PC-3 (cell line): ENCODE measurements at regions not wholly inside any gene's neighbourhood (a gene's known extent, or its start where the extent isn't known, plus 50 kb on each side); places are given as distances from the start of the nearest gene placed in this dataset.

Source experiments
- ATAC-seq: fragments of 200-7000 bp; cut with Tn5 transposase; 2 replicates; pipeline ENCODE4 v1.9.1; 2020; ENCODE audit warnings: mild to moderate bottlenecking, moderate library complexity
- BruUV-seq: library from RNA; stranded (reverse); fragments of 400-500 nt; replicated peaks from 2 replicates; lab custom pipeline; 2021; lab: Mats Ljungman, UMichigan
- CTCF ChIA-PET: fragments of 300-600 bp; sonication (Branson Sonifier 250); formaldehyde crosslinking; loops from one replicate; lab custom pipeline; 2022; ENCODE audit warnings: antibody characterized with exemption; lab: Charles Lee
- POLR2A ChIA-PET: fragments of 300-600 bp; sonication (Branson Sonifier 250); formaldehyde crosslinking; loops from one replicate; lab custom pipeline; 2022; ENCODE audit warnings: antibody characterized with exemption; ENCODE audit not compliant: unreplicated experiment; lab: Charles Lee
- DNase-seq: peaks from one replicate; pipeline ENCODE4 v3.0.0-alpha.2; 2015
- H2AFZ ChIP-seq: fragments of 300-600 bp; sonication (generic); 2 replicates; pipeline ENCODE4 v1.6.0; 2016; ENCODE audit warnings: antibody characterized with exemption, low read length
- H3F3A ChIP-seq: fragments of 300-600 bp; sonication (generic); one replicate; pipeline ENCODE4 v1.6.0; 2017; ENCODE audit warnings: antibody characterized with exemption, low read length, control low read depth, mild to moderate bottlenecking; ENCODE audit not compliant: unreplicated experiment
- H3K27ac ChIP-seq: fragments of 300-600 bp; sonication (generic); 2 replicates; pipeline ENCODE4 v1.5.1; 2016; ENCODE audit warnings: mild to moderate bottlenecking, low read length
- H3K27me3 ChIP-seq: fragments of 300-600 bp; sonication (generic); 2 replicates; pipeline ENCODE4 v1.6.1; 2016; ENCODE audit warnings: low read length, mixed read lengths
- H3K36me3 ChIP-seq: fragments of 300-600 bp; sonication (generic); 2 replicates; pipeline ENCODE4 v1.6.1; 2016; ENCODE audit warnings: low read depth, mixed run types, low read length, mixed read lengths
- H3K4me1 ChIP-seq: fragments of 300-600 bp; sonication (generic); 2 replicates; pipeline ENCODE4 v1.5.1; 2016; ENCODE audit warnings: low read length; ENCODE audit not compliant: insufficient read depth
- H3K4me2 ChIP-seq: fragments of 300-600 bp; sonication (generic); 2 replicates; pipeline ENCODE4 v1.6.0; 2016; ENCODE audit warnings: low read length
- H3K4me3 ChIP-seq: fragments of 300-600 bp; sonication (generic); 2 replicates; pipeline ENCODE4 v1.5.1; 2016; ENCODE audit warnings: mild to moderate bottlenecking, low read length, mixed read lengths
- H3K79me2 ChIP-seq: fragments of 300-600 bp; sonication (generic); 2 replicates; pipeline ENCODE4 v1.6.1; 2017; ENCODE audit warnings: low read length, mixed read lengths
- H3K9ac ChIP-seq: fragments of 300-600 bp; sonication (generic); 2 replicates; pipeline ENCODE4 v1.6.0; 2016; ENCODE audit warnings: mild to moderate bottlenecking, low read length
- H3K9me2 ChIP-seq: fragments of 300-600 bp; sonication (generic); replicated peaks from 2 replicates; pipeline ENCODE4 v1.6.1; 2016; ENCODE audit warnings: mixed run types, low read length, mixed read lengths
- H3K9me3 ChIP-seq: fragments of 300-600 bp; sonication (generic); 2 replicates; pipeline ENCODE4 v1.6.1; 2016; ENCODE audit warnings: low read length, mixed read lengths
- H4K20me1 ChIP-seq: fragments of 300-600 bp; sonication (generic); 2 replicates; pipeline ENCODE4 v1.6.1; 2016; ENCODE audit warnings: low read length, mixed read lengths
- CTCF ChIP-seq: fragments of 300-600 bp; sonication (generic); conservative IDR thresholded peaks from 2 replicates; pipeline ENCODE4 v1.5.1; 2017; ENCODE audit warnings: antibody characterized with exemption, low read depth, mild to moderate bottlenecking, low read length
- EZH2 ChIP-seq: fragments of 300-600 bp; sonication (generic); IDR thresholded peaks from one replicate; pipeline ENCODE4 v1.6.1; 2017; ENCODE audit warnings: antibody characterized with exemption, mild to moderate bottlenecking, low read length; ENCODE audit not compliant: unreplicated experiment
- EZH2phosphoT487 ChIP-seq: fragments of 300-600 bp; sonication (generic); IDR thresholded peaks from 2 replicates; pipeline ENCODE4 v1.6.1; 2018; ENCODE audit warnings: mild to moderate bottlenecking, antibody characterized with exemption, low read length, borderline replicate concordance
- intact Hi-C: fragments of 100-400 bp; cut with micrococcal nuclease; formaldehyde crosslinking; loops from 2 replicates; pipeline ENCODE4 v1.9.0; 2023

GRCh38 chr14:32003585-32003984 is 73.5 kb upstream of the ARHGAP5 start:
- H3K36me3 ChIP-seq: no peaks in the 10 kb centered on the region
- no peaks in the 10 kb centered on the region for H3K79me2 ChIP-seq
- peaks cover 39% of the 10 kb centered on the region for H3K4me1 ChIP-seq
- CTCF ChIA-PET: no interaction called here
- no peaks in the 10 kb centered on the region for H4K20me1 ChIP-seq
- no peak overlapping the region for H3K4me3 ChIP-seq
- H3K27me3 ChIP-seq: no peaks in the 10 kb centered on the region
- POLR2A ChIA-PET: no interaction called here
- no peak overlapping the region for H2AFZ ChIP-seq
- no peak for TF ChIP-seq EZH2phosphoT487
- TF ChIP-seq EZH2: no peak
- no peak for TF ChIP-seq CTCF
- no peak overlapping the region for H3K27ac ChIP-seq
- no peak overlapping the region for H3K4me2 ChIP-seq
- no peaks in the 10 kb centered on the region for H3K9me2 ChIP-seq
- intact Hi-C loops: no loop called here
- no peak for ATAC-seq
- no peaks in the 10 kb centered on the region for H3K9me3 ChIP-seq
- H3F3A ChIP-seq: no peaks in the 10 kb centered on the region
- BruUV-seq: no TSS peak
- no peak for DNase-seq
- no peak overlapping the region for H3K9ac ChIP-seq

GRCh38 chr14:32004300-32004699 is 72.8 kb upstream of the ARHGAP5 start:
- POLR2A ChIA-PET: no interaction called here

More at GRCh38 chr14:32004300-32004699, 72.8 kb upstream of the ARHGAP5 start:
- DNase-seq (peak; percentile 86), ATAC-seq (peak; percentile 69)
- Histone ChIP-seq H3K36me3 (no peaks in the 10 kb centered on the region), H4K20me1 (no peaks in the 10 kb centered on the region), H2AFZ (no peak overlapping the region), H3K4me3 (no peak overlapping the region), H3F3A (no peaks in the 10 kb centered on the region), H3K27me3 (no peaks in the 10 kb centered on the region), H3K9me2 (no peaks in the 10 kb centered on the region), H3K4me1 (peaks cover 39% of the 10 kb centered on the region), H3K79me2 (no peaks in the 10 kb centered on the region), H3K9ac (no peak overlapping the region), H3K4me2 (no peak overlapping the region), H3K27ac (peak overlapping the region; percentile 27), H3K9me3 (no peaks in the 10 kb centered on the region)
- no TSS peak for BruUV-seq
- intact Hi-C loops: no loop called here
- no peak for TF ChIP-seq EZH2
- TF ChIP-seq EZH2phosphoT487: no peak
- peak; percentile 49 for TF ChIP-seq CTCF
- CTCF ChIA-PET: no interaction called here
